Tibial nerve (tissue), 4 donors: ENCODE measurements at regions not wholly inside any gene's neighbourhood (a gene's known extent, or its start where the extent isn't known, plus 50 kb on each side); places are given as distances from the start of the nearest gene placed in this dataset.

ENCODE experiments used
- DNase-seq, 2 donors: peaks; one replicate each; pipeline ENCODE4 v3.0.0-alpha.2; 2019; ENCODE audit warnings: low spot score in 2 of 2
- H3K27ac ChIP-seq, 4 donors: fragments of 200-600 bp; sonication (generic) in 3 of 4; one replicate each; pipeline ENCODE4 v1.5.1; 2017 to 2019; ENCODE audit warnings: mild to moderate bottlenecking in 1 of 4
- H3K27me3 ChIP-seq, 2 donors: fragments of 200-600 bp; sonication (generic) in 1 of 2; one replicate each; pipeline versions ENCODE4 v1.5.1 to v1.6.0; 2017 to 2019
- H3K36me3 ChIP-seq, 3 donors: fragments of 200-600 bp; sonication (generic); one replicate each; pipeline ENCODE4 v1.5.1; 2018 to 2019
- H3K4me1 ChIP-seq, 4 donors: fragments of 200-600 bp; sonication (generic) in 3 of 4; one replicate each; pipeline ENCODE4 v1.5.1; 2017 to 2019
- H3K4me3 ChIP-seq, 4 donors: fragments of 200-600 bp; sonication (generic) in 3 of 4; one replicate each; pipeline ENCODE4 v1.5.1; 2017 to 2019; ENCODE audit warnings: mild to moderate bottlenecking in 1 of 4, moderate library complexity in 1 of 4
- H3K9me3 ChIP-seq, 4 donors: fragments of 200-600 bp; sonication (generic) in 3 of 4; one replicate each; pipeline ENCODE4 v1.5.1; 2017 to 2019
- CTCF ChIP-seq, 5 experiments: fragments of 200-600 bp in 3 of 5; fragments of 450-650 bp in 2 of 5; sonication (generic) in 3 of 5; IDR thresholded peaks; one replicate each; pipeline ENCODE4 v1.5.1; 2016 to 2019; ENCODE audit warnings: antibody characterized with exemption in 5 of 5, mild to moderate bottlenecking in 3 of 5, moderate library complexity in 2 of 5
- EP300 ChIP-seq, 2 donors: sonication (generic); formaldehyde crosslinking; IDR thresholded peaks; one replicate each; pipeline ENCODE4 v1.6.1; 2017; ENCODE audit warnings: antibody characterized with exemption in 2 of 2, mild to moderate bottlenecking in 1 of 2
- POLR2A ChIP-seq, 2 donors: fragments of 450-650 bp; IDR thresholded peaks; one replicate each; pipeline ENCODE4 v1.6.1; 2017; ENCODE audit warnings: antibody characterized with exemption in 2 of 2, mild to moderate bottlenecking in 2 of 2, moderate library complexity in 2 of 2
- WGBS, 2 donors: methylation state at CpG; one replicate each; pipeline ENCODE4 v1.1.5; 2018; 5-methylcytosine and 5-hydroxymethylcytosine counted together

- Histone ChIP-seq H3K27ac (no peak overlapping the region), H3K4me3 (no peak overlapping the region), H3K27me3 (no peaks in the 10 kb centered on the region), H3K4me1 (no peaks in the 10 kb centered on the region), H3K9me3 (no peaks in the 10 kb centered on the region), H3K36me3 (no peaks in the 10 kb centered on the region)
- 68 to 74% methylated on average over 9 of the region's 9 CpGs for WGBS, 2 donors
- no peak for DNase-seq
- TF ChIP-seq CTCF (IDR thresholded peaks at IDR 0.05) (no peak), POLR2A (IDR thresholded peaks at IDR 0.05) (no peak), EP300 (IDR thresholded peaks at IDR 0.05) (no peak)
Observed at GRCh38 chr2:4530231-4530630, 826.9 kb downstream of the DCDC2C start.

GRCh38 chr2:4533806-4534205, 830.4 kb downstream of the DCDC2C start:
- no peaks in the 10 kb centered on the region for H3K27me3 ChIP-seq
- H3K9me3 ChIP-seq: no peaks in the 10 kb centered on the region
- no peak overlapping the region for H3K27ac ChIP-seq
- TF ChIP-seq CTCF (IDR thresholded peaks at IDR 0.05) (no peak), POLR2A (IDR thresholded peaks at IDR 0.05) (no peak), EP300 (IDR thresholded peaks at IDR 0.05) (no peak)
- WGBS, 2 donors: 86 to 90% methylated on average over 2 of the region's 2 CpGs
- no peaks in the 10 kb centered on the region for H3K4me1 ChIP-seq
- no peak for DNase-seq
- no peak overlapping the region for H3K4me3 ChIP-seq
- H3K36me3 ChIP-seq: no peaks in the 10 kb centered on the region

- H3K4me3 ChIP-seq: no peak overlapping the region
- no peaks in the 10 kb centered on the region for H3K9me3 ChIP-seq
- TF ChIP-seq CTCF (IDR thresholded peaks at IDR 0.05): no peak
- TF ChIP-seq POLR2A (IDR thresholded peaks at IDR 0.05): no peak
- TF ChIP-seq EP300 (IDR thresholded peaks at IDR 0.05): no peak
- no peak overlapping the region for H3K27ac ChIP-seq
- WGBS, 2 donors: 89 to 91% methylated on average over 9 of the region's 9 CpGs
- no peaks in the 10 kb centered on the region for H3K27me3 ChIP-seq
- no peaks in the 10 kb centered on the region for H3K36me3 ChIP-seq
- no peaks in the 10 kb centered on the region for H3K4me1 ChIP-seq
- no peak for DNase-seq
Observed at GRCh38 chr2:4539121-4539520, 835.7 kb downstream of the DCDC2C start.

GRCh38 chr2:4549666-4550210, 846.4 kb downstream of the DCDC2C start:
- no peak for DNase-seq
- no peaks in the 10 kb centered on the region for H3K36me3 ChIP-seq
- no peak overlapping the region for H3K4me3 ChIP-seq
- peaks cover 0 to 7% (median 0%) of the 10 kb centered on the region in 4 donors for H3K4me1 ChIP-seq
- no peaks in the 10 kb centered on the region for H3K27me3 ChIP-seq
- H3K27ac ChIP-seq: no peak overlapping the region
- no peak for TF ChIP-seq CTCF (IDR thresholded peaks at IDR 0.05)
- TF ChIP-seq POLR2A (IDR thresholded peaks at IDR 0.05): no peak
- no peak for TF ChIP-seq EP300 (IDR thresholded peaks at IDR 0.05)
- 91% methylated on average over 8 of the region's 8 CpGs for WGBS, 2 donors
- no peaks in the 10 kb centered on the region for H3K9me3 ChIP-seq

GRCh38 chr2:4551691-4552474, 848.5 kb downstream of the DCDC2C start:
- WGBS, 2 donors: 75 to 83% methylated on average over 9 of the region's 9 CpGs
- Histone ChIP-seq H3K4me3 (no peak overlapping the region), H3K4me1 (peaks cover 0 to 7% (median 0%) of the 10 kb centered on the region in 4 donors), H3K27ac (no peak overlapping the region), H3K36me3 (no peaks in the 10 kb centered on the region), H3K9me3 (no peaks in the 10 kb centered on the region), H3K27me3 (no peaks in the 10 kb centered on the region)
- TF ChIP-seq CTCF (IDR thresholded peaks at IDR 0.05) (no peak), POLR2A (IDR thresholded peaks at IDR 0.05) (no peak), EP300 (IDR thresholded peaks at IDR 0.05) (no peak)
- DNase-seq: no peak
